ENCODE measurements at regions not wholly inside any gene's neighbourhood (a gene's known extent, or its start where the extent isn't known, plus 50 kb on each side); places are given as distances from the start of the nearest gene placed in this dataset.

GRCh38 chr11:127552446-127552845, 551.9 kb upstream of the KIRREL3 start:
- no peaks in the 10 kb centered on the region for H3K4me1 Mint-ChIP-seq (ENCODE audit: unreplicated experiment)
- no peaks in the 10 kb centered on the region for H3K27me3 Mint-ChIP-seq (ENCODE audit: unreplicated experiment)
- H3K36me3 Mint-ChIP-seq (ENCODE audit: low read depth, unreplicated experiment), result no peaks in the 10 kb centered on the region
- H3K27ac Mint-ChIP-seq (ENCODE audit: unreplicated experiment), result no peak overlapping the region
- TF ChIP-seq CTCF (IDR thresholded peaks at IDR 0.05; ENCODE audit: unreplicated experiment), result no peak
- H3K4me3 Mint-ChIP-seq (ENCODE audit: unreplicated experiment), result no peak overlapping the region
- no peaks in the 10 kb centered on the region for H3K9me3 Mint-ChIP-seq (ENCODE audit: unreplicated experiment)
- no peak for DNase-seq (ENCODE audit: low spot score)

GRCh38 chr11:127531167-127531566, 530.6 kb upstream of the KIRREL3 start:
- Mint-ChIP-seq H3K36me3 (ENCODE audit: low read depth, unreplicated experiment) (no peaks in the 10 kb centered on the region), H3K27me3 (ENCODE audit: unreplicated experiment) (no peaks in the 10 kb centered on the region), H3K27ac (ENCODE audit: unreplicated experiment) (no peak overlapping the region), H3K9me3 (ENCODE audit: unreplicated experiment) (no peaks in the 10 kb centered on the region), H3K4me1 (ENCODE audit: unreplicated experiment) (no peaks in the 10 kb centered on the region), H3K4me3 (ENCODE audit: unreplicated experiment) (no peak overlapping the region)
- no peak for TF ChIP-seq CTCF (IDR thresholded peaks at IDR 0.05; ENCODE audit: unreplicated experiment)
- DNase-seq (ENCODE audit: low spot score), result no peak

GRCh38 chr11:127528297-127528696, 527.7 kb upstream of the KIRREL3 start:
- no peak overlapping the region for H3K4me3 Mint-ChIP-seq (ENCODE audit: unreplicated experiment)
- no peak for TF ChIP-seq CTCF (IDR thresholded peaks at IDR 0.05; ENCODE audit: unreplicated experiment)
- no peak for DNase-seq (ENCODE audit: low spot score)
- H3K9me3 Mint-ChIP-seq (ENCODE audit: unreplicated experiment), result no peaks in the 10 kb centered on the region
- H3K4me1 Mint-ChIP-seq (ENCODE audit: unreplicated experiment), result peaks cover 7% of the 10 kb centered on the region
- H3K27me3 Mint-ChIP-seq (ENCODE audit: unreplicated experiment), result no peaks in the 10 kb centered on the region
- no peak overlapping the region for H3K27ac Mint-ChIP-seq (ENCODE audit: unreplicated experiment)
- H3K36me3 Mint-ChIP-seq (ENCODE audit: low read depth, unreplicated experiment), result no peaks in the 10 kb centered on the region

GRCh38 chr11:127524618-127525017, 524.0 kb upstream of the KIRREL3 start:
- Mint-ChIP-seq H3K9me3 (ENCODE audit: unreplicated experiment) (no peaks in the 10 kb centered on the region), H3K27me3 (ENCODE audit: unreplicated experiment) (no peaks in the 10 kb centered on the region), H3K4me3 (ENCODE audit: unreplicated experiment) (no peak overlapping the region), H3K27ac (ENCODE audit: unreplicated experiment) (no peak overlapping the region), H3K4me1 (ENCODE audit: unreplicated experiment) (peaks cover 16% of the 10 kb centered on the region), H3K36me3 (ENCODE audit: low read depth, unreplicated experiment) (no peaks in the 10 kb centered on the region)
- DNase-seq (ENCODE audit: low spot score), result no peak
- no peak for TF ChIP-seq CTCF (IDR thresholded peaks at IDR 0.05; ENCODE audit: unreplicated experiment)

GRCh38 chr11:127521413-127521812, 520.8 kb upstream of the KIRREL3 start:
- Mint-ChIP-seq H3K4me1 (ENCODE audit: unreplicated experiment) (peaks cover 16% of the 10 kb centered on the region), H3K27me3 (ENCODE audit: unreplicated experiment) (no peaks in the 10 kb centered on the region), H3K36me3 (ENCODE audit: low read depth, unreplicated experiment) (no peaks in the 10 kb centered on the region), H3K4me3 (ENCODE audit: unreplicated experiment) (no peak overlapping the region), H3K27ac (ENCODE audit: unreplicated experiment) (no peak overlapping the region), H3K9me3 (ENCODE audit: unreplicated experiment) (no peaks in the 10 kb centered on the region)
- DNase-seq (ENCODE audit: low spot score), result no peak
- TF ChIP-seq CTCF (IDR thresholded peaks at IDR 0.05; ENCODE audit: unreplicated experiment), result no peak
